ENCODE measurements at regions not wholly inside any gene's neighbourhood (a gene's known extent, or its start where the extent isn't known, plus 50 kb on each side); places are given as distances from the start of the nearest gene placed in this dataset.

DNA sequence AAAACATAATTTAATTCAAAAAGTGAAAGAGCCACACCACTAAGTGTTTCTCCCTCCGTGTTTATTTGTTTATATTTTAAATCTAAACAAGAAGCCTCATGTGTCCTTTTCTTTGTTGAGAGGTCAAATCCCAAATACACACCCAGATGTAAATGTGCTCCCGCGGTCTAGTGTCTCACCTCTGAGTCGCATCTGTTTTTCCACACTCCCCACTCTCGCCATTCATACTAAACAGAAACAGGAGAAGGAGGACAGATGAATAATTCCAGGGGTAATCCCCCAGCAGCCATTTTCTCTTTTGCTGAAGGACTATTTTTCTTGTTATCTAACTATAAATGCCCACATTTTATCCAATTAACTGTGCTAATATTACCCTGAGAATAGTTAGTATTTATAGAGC, 361.6 kb upstream of the RIOK2 start:
- Histone ChIP-seq H3K36me3 (ENCODE audit: insufficient read depth, low read length) (no peaks in the 10 kb centered on the region), H3K27ac (no peak overlapping the region), H3K9ac (ENCODE audit: insufficient read length) (no peak overlapping the region), H3K9me3 (ENCODE audit: low read depth, low read length) (no peaks in the 10 kb centered on the region), H3K4me3 (no peak overlapping the region)
- no peak for DNase-seq (ENCODE audit: low read depth, low spot score)
- TF ChIP-seq FOXP2 (optimal IDR thresholded peaks at IDR 0.05; ENCODE audit: control extremely low read depth, extremely low read length, insufficient read depth): no peak
- TF ChIP-seq POLR2AphosphoS5 (IDR thresholded peaks at IDR 0.05; ENCODE audit: borderline replicate concordance, low read depth, low read length): no peak
- TF ChIP-seq EZH2 (IDR thresholded peaks at IDR 0.05): no peak

DNA sequence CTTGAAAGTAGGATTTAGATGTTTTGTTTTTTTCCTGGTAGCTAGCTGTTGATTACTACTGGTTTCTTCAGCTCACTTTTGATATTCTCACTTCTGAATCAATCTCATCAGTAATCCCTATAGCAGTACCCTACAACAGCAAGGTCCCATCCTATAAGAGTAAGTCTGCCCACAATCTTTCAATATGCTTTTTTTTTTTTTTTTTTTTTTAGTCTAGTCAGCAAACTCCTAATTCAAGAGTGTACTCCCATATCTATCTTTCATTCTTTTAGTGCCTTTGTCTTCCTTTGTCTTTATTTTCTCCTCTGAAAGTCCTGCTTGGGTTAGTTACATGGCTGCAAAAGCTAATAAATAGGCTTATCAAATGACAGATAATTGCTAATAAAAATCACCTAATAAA, 362.4 kb upstream of the RIOK2 start:
- no peaks in the 10 kb centered on the region for H3K36me3 ChIP-seq (ENCODE audit: insufficient read depth, low read length)
- no peaks in the 10 kb centered on the region for H3K9me3 ChIP-seq (ENCODE audit: low read depth, low read length)
- TF ChIP-seq POLR2AphosphoS5 (IDR thresholded peaks at IDR 0.05; ENCODE audit: borderline replicate concordance, low read depth, low read length) (no peak), EZH2 (IDR thresholded peaks at IDR 0.05) (no peak), FOXP2 (optimal IDR thresholded peaks at IDR 0.05; ENCODE audit: control extremely low read depth, extremely low read length, insufficient read depth) (no peak)
- H3K4me3 ChIP-seq: no peak overlapping the region
- H3K9ac ChIP-seq (ENCODE audit: insufficient read length): no peak overlapping the region
- no peak overlapping the region for H3K27ac ChIP-seq
- no peak for DNase-seq (ENCODE audit: low read depth, low spot score)

DNA sequence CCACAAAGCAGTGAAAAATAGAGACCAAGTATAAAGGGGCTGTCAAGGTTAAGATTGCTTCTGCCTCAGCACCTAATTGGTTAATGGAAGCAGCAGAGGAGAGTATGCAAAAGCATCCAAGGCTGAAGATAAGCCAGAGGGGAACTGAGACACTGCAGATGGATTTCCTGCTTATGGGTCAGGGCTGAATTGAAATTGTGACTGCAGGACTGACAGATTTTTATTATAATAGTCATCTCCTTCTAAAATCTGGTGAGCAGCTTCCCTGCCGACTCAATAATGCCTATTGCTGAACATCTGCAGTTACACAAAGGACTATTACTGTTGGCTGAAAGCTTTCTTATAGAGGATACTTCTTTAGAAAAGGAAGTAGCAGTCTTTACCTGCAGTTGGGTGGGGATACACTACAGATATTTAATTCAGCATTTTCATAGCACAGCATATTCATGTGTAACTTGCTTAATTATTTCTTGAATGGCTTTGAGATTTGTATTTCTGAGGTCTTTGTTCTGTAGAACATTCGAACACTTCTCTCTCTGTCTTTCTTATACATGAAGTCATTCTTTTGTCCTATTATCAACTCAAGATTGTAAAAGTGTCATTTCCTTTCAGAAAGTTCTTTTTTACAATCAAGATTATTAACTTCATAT, 363.0 kb upstream of the RIOK2 start:
- DNase-seq (ENCODE audit: low read depth, low spot score): no peak
- no peak overlapping the region for H3K27ac ChIP-seq
- no peak overlapping the region for H3K4me3 ChIP-seq
- no peak overlapping the region for H3K9ac ChIP-seq (ENCODE audit: insufficient read length)
- TF ChIP-seq EZH2 (IDR thresholded peaks at IDR 0.05) (no peak), POLR2AphosphoS5 (IDR thresholded peaks at IDR 0.05; ENCODE audit: borderline replicate concordance, low read depth, low read length) (no peak), FOXP2 (optimal IDR thresholded peaks at IDR 0.05; ENCODE audit: control extremely low read depth, extremely low read length, insufficient read depth) (no peak)
- no peaks in the 10 kb centered on the region for H3K9me3 ChIP-seq (ENCODE audit: low read depth, low read length)
- no peaks in the 10 kb centered on the region for H3K36me3 ChIP-seq (ENCODE audit: insufficient read depth, low read length)

DNA sequence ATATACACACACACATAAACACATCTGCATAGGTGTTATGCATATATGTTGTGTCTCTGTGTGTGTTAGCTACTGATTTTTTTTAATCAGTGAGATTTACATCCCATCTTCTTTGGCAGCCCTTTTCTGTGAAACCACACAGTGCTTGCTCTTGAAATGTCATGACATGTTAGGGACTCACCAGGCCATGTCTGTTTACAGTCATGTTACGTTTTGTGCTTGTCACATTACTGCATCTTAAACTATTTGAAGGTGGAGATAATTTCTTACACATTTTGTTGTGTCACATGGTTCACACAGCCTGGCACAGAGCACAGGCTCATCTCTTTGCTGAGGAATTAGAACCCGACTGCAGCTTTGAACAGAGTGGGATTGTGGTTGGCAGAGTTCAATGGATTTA, 364.4 kb upstream of the RIOK2 start:
- TF ChIP-seq POLR2AphosphoS5 (IDR thresholded peaks at IDR 0.05; ENCODE audit: borderline replicate concordance, low read depth, low read length): no peak
- TF ChIP-seq EZH2 (IDR thresholded peaks at IDR 0.05): no peak
- no peak overlapping the region for H3K27ac ChIP-seq
- H3K36me3 ChIP-seq (ENCODE audit: insufficient read depth, low read length): no peaks in the 10 kb centered on the region
- H3K9me3 ChIP-seq (ENCODE audit: low read depth, low read length): no peaks in the 10 kb centered on the region
- no peak overlapping the region for H3K9ac ChIP-seq (ENCODE audit: insufficient read length)
- H3K4me3 ChIP-seq: no peak overlapping the region
- no peak for DNase-seq (ENCODE audit: low read depth, low spot score)

DNA sequence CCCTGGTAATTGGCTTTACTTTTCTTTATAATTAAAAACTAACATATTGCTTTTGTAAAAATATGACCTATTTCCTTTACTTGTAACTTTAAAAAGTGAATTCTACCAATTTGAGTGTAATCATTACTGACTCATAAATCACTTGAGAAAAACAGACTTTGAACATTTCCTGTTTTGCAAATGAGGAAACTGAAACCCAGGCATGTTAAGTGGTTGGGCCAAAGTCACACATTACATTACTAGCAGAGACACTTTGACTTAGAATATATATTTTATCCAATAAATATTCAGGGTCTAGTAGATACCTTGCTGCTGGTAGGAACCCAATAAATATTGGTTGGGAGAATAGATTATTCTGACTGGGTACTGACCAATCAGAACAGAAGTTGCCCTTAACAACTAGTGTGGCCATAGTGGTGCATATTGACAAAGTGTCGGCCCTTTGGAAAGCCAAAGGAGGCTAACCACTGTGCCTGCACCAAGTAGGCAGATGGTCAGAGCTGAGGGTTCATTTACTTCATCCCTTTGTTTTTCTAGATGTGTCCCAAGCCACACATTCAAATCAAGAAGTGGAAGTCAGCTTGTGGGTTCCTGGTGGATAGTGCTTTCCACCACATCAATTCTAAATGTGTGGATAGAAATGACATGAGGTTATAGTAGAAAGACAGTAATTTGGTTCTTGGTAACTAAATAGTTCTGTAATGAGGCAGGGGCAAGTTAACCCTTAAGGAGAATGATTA, 365.1 kb upstream of the RIOK2 start:
- H3K36me3 ChIP-seq (ENCODE audit: insufficient read depth, low read length): no peaks in the 10 kb centered on the region
- H3K9ac ChIP-seq (ENCODE audit: insufficient read length): no peak overlapping the region
- no peak for DNase-seq (ENCODE audit: low read depth, low spot score)
- no peak overlapping the region for H3K4me3 ChIP-seq
- H3K9me3 ChIP-seq (ENCODE audit: low read depth, low read length): no peaks in the 10 kb centered on the region
- no peak overlapping the region for H3K27ac ChIP-seq
- TF ChIP-seq FOXP2 (optimal IDR thresholded peaks at IDR 0.05; ENCODE audit: control extremely low read depth, extremely low read length, insufficient read depth): no peak
- no peak for TF ChIP-seq POLR2AphosphoS5 (IDR thresholded peaks at IDR 0.05; ENCODE audit: borderline replicate concordance, low read depth, low read length)
- no peak for TF ChIP-seq EZH2 (IDR thresholded peaks at IDR 0.05)

DNA sequence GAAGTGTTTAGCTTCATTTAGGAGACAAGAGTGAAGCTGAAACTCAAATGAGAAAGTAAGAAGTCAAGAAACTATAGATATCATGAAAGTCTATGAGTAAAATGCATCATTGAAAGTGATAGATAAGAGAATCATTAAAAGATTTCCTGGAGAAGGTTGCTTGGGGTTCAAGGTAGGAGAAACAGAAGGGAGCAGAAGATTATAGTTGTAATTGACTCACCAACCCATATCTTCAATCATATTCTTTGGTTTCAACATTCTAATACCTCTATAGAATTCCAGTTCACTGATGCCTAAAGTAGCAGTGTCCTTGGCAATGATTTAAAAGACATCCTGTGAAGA, 365.7 kb upstream of the RIOK2 start:
- DNase-seq (ENCODE audit: low read depth, low spot score): no peak
- Histone ChIP-seq H3K9ac (ENCODE audit: insufficient read length) (no peak overlapping the region), H3K36me3 (ENCODE audit: insufficient read depth, low read length) (no peaks in the 10 kb centered on the region), H3K27ac (no peak overlapping the region), H3K4me3 (no peak overlapping the region), H3K9me3 (ENCODE audit: low read depth, low read length) (no peaks in the 10 kb centered on the region)
- TF ChIP-seq FOXP2 (optimal IDR thresholded peaks at IDR 0.05; ENCODE audit: control extremely low read depth, extremely low read length, insufficient read depth) (no peak), EZH2 (IDR thresholded peaks at IDR 0.05) (no peak), POLR2AphosphoS5 (IDR thresholded peaks at IDR 0.05; ENCODE audit: borderline replicate concordance, low read depth, low read length) (no peak)

DNA sequence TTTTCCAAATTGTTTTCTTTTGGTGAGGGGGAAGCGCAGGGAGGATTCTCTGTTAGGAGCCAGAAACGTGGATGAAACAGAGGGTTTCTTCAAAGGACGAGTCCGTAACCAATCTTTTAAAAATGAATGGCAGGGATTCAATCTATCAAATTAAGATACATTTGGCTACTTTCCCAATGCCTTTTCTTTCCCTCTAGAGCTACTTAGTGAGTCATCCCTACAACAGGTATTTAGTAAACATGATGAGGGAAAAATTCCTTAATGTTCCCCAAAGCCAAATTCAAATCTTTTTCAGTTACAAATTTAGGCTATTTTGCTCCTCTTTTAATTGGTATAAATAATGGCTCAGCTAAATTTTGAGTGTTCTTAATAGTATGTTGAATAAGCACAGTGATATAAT, 366.4 kb upstream of the RIOK2 start:
- Histone ChIP-seq H3K9me3 (ENCODE audit: low read depth, low read length) (no peaks in the 10 kb centered on the region), H3K36me3 (ENCODE audit: insufficient read depth, low read length) (no peaks in the 10 kb centered on the region), H3K4me3 (no peak overlapping the region), H3K27ac (no peak overlapping the region), H3K9ac (ENCODE audit: insufficient read length) (no peak overlapping the region)
- TF ChIP-seq POLR2AphosphoS5 (IDR thresholded peaks at IDR 0.05; ENCODE audit: borderline replicate concordance, low read depth, low read length) (no peak), EZH2 (IDR thresholded peaks at IDR 0.05) (no peak), FOXP2 (optimal IDR thresholded peaks at IDR 0.05; ENCODE audit: control extremely low read depth, extremely low read length, insufficient read depth) (no peak)
- no peak for DNase-seq (ENCODE audit: low read depth, low spot score)

DNA sequence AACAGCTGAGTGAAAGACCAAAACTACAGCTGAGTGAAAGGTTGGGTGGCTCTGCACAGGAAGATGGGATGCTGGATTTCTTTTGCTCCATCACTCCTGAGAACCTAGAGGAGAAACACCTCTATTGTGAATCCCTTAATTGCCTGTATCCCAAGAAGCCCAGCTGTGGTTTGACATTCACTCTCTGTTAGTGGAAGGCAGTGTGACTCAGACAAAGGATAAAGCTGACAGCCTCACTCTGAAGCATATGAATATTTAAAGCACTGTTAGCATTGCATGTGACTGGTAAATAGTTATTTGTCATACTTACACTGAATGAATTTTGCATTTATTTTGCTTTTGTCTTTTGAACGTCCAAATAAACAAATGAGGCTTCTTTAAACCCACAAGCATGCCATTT, 367.1 kb upstream of the RIOK2 start:
- no peaks in the 10 kb centered on the region for H3K9me3 ChIP-seq (ENCODE audit: low read depth, low read length)
- H3K27ac ChIP-seq: no peak overlapping the region
- TF ChIP-seq FOXP2 (optimal IDR thresholded peaks at IDR 0.05; ENCODE audit: control extremely low read depth, extremely low read length, insufficient read depth) (no peak), POLR2AphosphoS5 (IDR thresholded peaks at IDR 0.05; ENCODE audit: borderline replicate concordance, low read depth, low read length) (no peak), EZH2 (IDR thresholded peaks at IDR 0.05) (no peak)
- H3K36me3 ChIP-seq (ENCODE audit: insufficient read depth, low read length): no peaks in the 10 kb centered on the region
- H3K9ac ChIP-seq (ENCODE audit: insufficient read length): no peak overlapping the region
- H3K4me3 ChIP-seq: no peak overlapping the region
- no peak for DNase-seq (ENCODE audit: low read depth, low spot score)

DNA sequence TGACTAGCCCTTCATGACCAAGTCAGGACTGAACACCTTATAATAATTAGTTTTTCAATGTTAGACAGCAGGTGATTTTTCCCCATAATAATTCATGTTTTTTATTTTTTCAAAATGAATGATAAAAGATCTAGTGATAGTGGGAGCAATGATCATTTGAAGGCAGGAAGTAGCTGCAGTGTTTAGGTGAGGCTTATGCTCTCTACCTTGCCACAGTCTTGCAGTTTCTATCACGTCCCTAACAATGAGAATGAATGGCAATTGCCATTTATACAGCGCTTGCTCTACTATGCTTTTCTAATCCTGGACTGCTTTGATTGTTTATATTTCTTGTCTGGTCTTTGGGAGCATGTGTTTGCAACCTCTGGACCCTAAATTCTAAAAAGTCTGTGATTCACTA, 367.8 kb upstream of the RIOK2 start:
- Histone ChIP-seq H3K9me3 (ENCODE audit: low read depth, low read length) (no peaks in the 10 kb centered on the region), H3K36me3 (ENCODE audit: insufficient read depth, low read length) (no peaks in the 10 kb centered on the region), H3K9ac (ENCODE audit: insufficient read length) (no peak overlapping the region), H3K27ac (no peak overlapping the region), H3K4me3 (no peak overlapping the region)
- DNase-seq (ENCODE audit: low read depth, low spot score): no peak
- TF ChIP-seq POLR2AphosphoS5 (IDR thresholded peaks at IDR 0.05; ENCODE audit: borderline replicate concordance, low read depth, low read length): no peak
- TF ChIP-seq FOXP2 (optimal IDR thresholded peaks at IDR 0.05; ENCODE audit: control extremely low read depth, extremely low read length, insufficient read depth): no peak
- no peak for TF ChIP-seq EZH2 (IDR thresholded peaks at IDR 0.05)

Measured in SK-N-MC (cell line).